Stimulated activated CD4-positive, alpha-beta T cell treated with anti-CD3 and anti-CD28 coated beads, Interleukin-1b, Interleukin-23, amount 100 ng/mL, for 48 hours (primary cell): ENCODE measurements at regions not wholly inside any gene's neighbourhood (a gene's known extent, or its start where the extent isn't known, plus 50 kb on each side); places are given as distances from the start of the nearest gene placed in this dataset.

Experiments used
- DNase-seq: peaks from one replicate; pipeline ENCODE4 v3.0.0-alpha.2; 2020

GRCh38 chr13:57918913-57919312 is 287.4 kb downstream of the PCDH17 start:
- no peak for DNase-seq

GRCh38 chr13:57925250-57925649 is 293.7 kb downstream of the PCDH17 start:
- DNase-seq, result no peak

- DNase-seq, result no peak
Measured at GRCh38 chr13:57925751-57926150, 294.2 kb downstream of the PCDH17 start.

GRCh38 chr13:57932061-57932460 is 300.5 kb downstream of the PCDH17 start:
- DNase-seq, result no peak

GRCh38 chr13:57933606-57934005 is 302.1 kb downstream of the PCDH17 start:
- DNase-seq, result no peak

GRCh38 chr13:57935965-57936364 is 304.4 kb downstream of the PCDH17 start:
- DNase-seq, result no peak

- DNase-seq, result no peak
Measured at GRCh38 chr13:57946361-57946760, 314.8 kb downstream of the PCDH17 start.

GRCh38 chr13:57948884-57949283 is 317.3 kb downstream of the PCDH17 start:
- DNase-seq, result no peak

- DNase-seq, result no peak
Measured at GRCh38 chr13:57969951-57970350, 338.4 kb downstream of the PCDH17 start.

GRCh38 chr13:57970404-57970803 is 338.9 kb downstream of the PCDH17 start:
- DNase-seq, result no peak

GRCh38 chr13:57982782-57983181 is 351.2 kb downstream of the PCDH17 start:
- DNase-seq, result no peak

- DNase-seq, result no peak
Measured at GRCh38 chr13:57988276-57988675, 356.7 kb downstream of the PCDH17 start.

- DNase-seq, result no peak
Measured at GRCh38 chr13:57991041-57991440, 359.5 kb downstream of the PCDH17 start.

- no peak for DNase-seq
Measured at GRCh38 chr13:57992416-57992815, 360.9 kb downstream of the PCDH17 start.

- DNase-seq, result no peak
Measured at GRCh38 chr13:57996717-57997116, 365.2 kb downstream of the PCDH17 start.

GRCh38 chr13:58004751-58005150 is 373.2 kb downstream of the PCDH17 start:
- no peak for DNase-seq

GRCh38 chr13:58018020-58018419 is 386.5 kb downstream of the PCDH17 start:
- no peak for DNase-seq

GRCh38 chr13:58018865-58019264 is 387.3 kb downstream of the PCDH17 start:
- no peak for DNase-seq

GRCh38 chr13:58024103-58024502 is 392.6 kb downstream of the PCDH17 start:
- no peak for DNase-seq

- DNase-seq, result no peak
Measured at GRCh38 chr13:58025821-58026220, 394.3 kb downstream of the PCDH17 start.

- DNase-seq, result no peak
Measured at GRCh38 chr13:58032676-58033460, 401.3 kb downstream of the PCDH17 start.

GRCh38 chr13:58043971-58044370 is 412.4 kb downstream of the PCDH17 start:
- DNase-seq, result no peak

GRCh38 chr13:58048670-58049069 is 417.1 kb downstream of the PCDH17 start:
- DNase-seq, result no peak

GRCh38 chr13:58051396-58051795 is 419.9 kb downstream of the PCDH17 start:
- no peak for DNase-seq

- DNase-seq, result no peak
Measured at GRCh38 chr13:58051807-58052375, 420.3 kb downstream of the PCDH17 start.
